ENCODE measurements at regions not wholly inside any gene's neighbourhood (a gene's known extent, or its start where the extent isn't known, plus 50 kb on each side); places are given as distances from the start of the nearest gene placed in this dataset.

GRCh38 chr11:111062420-111062819 is 183.1 kb upstream of the POU2AF2 start (continued):
- TF ChIP-seq ZNF592 (IDR thresholded peaks at IDR 0.05) (no peak), RUNX3 (IDR thresholded peaks at IDR 0.05; ENCODE audit: low read length) (no peak), MEF2B (IDR thresholded peaks at IDR 0.05; ENCODE audit: partially characterized antibody, poor library complexity, severe bottlenecking) (no peak), MTA2 (IDR thresholded peaks at IDR 0.05; ENCODE audit: low read depth) (no peak), RCOR1 (conservative IDR thresholded peaks at IDR 0.05; ENCODE audit: low read depth, low read length) (no peak)

- H3K27me3 ChIP-seq (replicated peaks in 1 of 2; ENCODE audit: control insufficient read depth in 2 of 2, insufficient read depth in 2 of 2, low read length in 1 of 2) = no peaks in the 10 kb centered on the region
- H3K9ac ChIP-seq (ENCODE audit: control insufficient read depth, insufficient read depth, low read length) = no peak overlapping the region
- in situ Hi-C loops (cut with MboI) (no loop called here), intact Hi-C loops (cut with micrococcal nuclease; ENCODE audit: unreplicated experiment) (no loop called here)
- BruUV-seq (replicated peaks) = no TSS peak
- FAIRE-seq (no peak), DNase-seq (ENCODE audit: low read depth, low spot score) (no peak), ATAC-seq (no peak)
- H3K9me3 ChIP-seq (replicated peaks; ENCODE audit: control insufficient read depth, insufficient read depth, low read length) = no peaks in the 10 kb centered on the region; the same call in 2 of the 3 replicates
- H3K27ac ChIP-seq (ENCODE audit: control insufficient read depth, insufficient read depth) = no peak overlapping the region
- H4K20me1 ChIP-seq (ENCODE audit: control insufficient read depth, insufficient read depth) = no peaks in the 10 kb centered on the region
- ChIA-PET CTCF (no interaction called here), SMC1A (ENCODE audit: uncharacterized antibody, unreplicated experiment) (no interaction called here), RAD21 (ENCODE audit: unreplicated experiment) (no interaction called here), POLR2A (no interaction called here)
- no peak overlapping the region for H3K4me3 ChIP-seq
- no peak overlapping the region for H2AFZ ChIP-seq (ENCODE audit: control insufficient read depth, low read depth, low read length)
- no peak overlapping the region for H3K4me2 ChIP-seq (ENCODE audit: control insufficient read depth, insufficient read depth)
- no peaks in the 10 kb centered on the region for H3K36me3 ChIP-seq (ENCODE audit: control insufficient read depth in 2 of 2, insufficient read depth in 2 of 2, low read length in 1 of 2)
- no peaks in the 10 kb centered on the region for H3K4me1 ChIP-seq (ENCODE audit: control insufficient read depth, insufficient read depth, low read length)
- TF ChIP-seq POLR2AphosphoS5 (IDR thresholded peaks at IDR 0.05; ENCODE audit: low read length) (no peak), WRNIP1 (IDR thresholded peaks at IDR 0.05; ENCODE audit: borderline replicate concordance, low read depth, low read length) (no peak), BCLAF1 (IDR thresholded peaks at IDR 0.05) (no peak), IRF4 (IDR thresholded peaks at IDR 0.05; ENCODE audit: low read depth, low read length) (no peak), ZBED1 (IDR thresholded peaks at IDR 0.05; ENCODE audit: borderline replicate concordance) (no peak), IRF3 (IDR thresholded peaks at IDR 0.05) (no peak), MEF2A (IDR thresholded peaks at IDR 0.05; ENCODE audit: insufficient read depth, low read depth, low read length) (no peak), SMAD1 (IDR thresholded peaks at IDR 0.05; ENCODE audit: low read depth, partially characterized antibody) (no peak), ASH2L (IDR thresholded peaks at IDR 0.05; ENCODE audit: borderline replicate concordance, low read depth) (no peak), SKIL (IDR thresholded peaks at IDR 0.05; ENCODE audit: low read depth, poor library complexity, severe bottlenecking) (no peak)
- H3K79me2 ChIP-seq (ENCODE audit: control insufficient read depth, insufficient read depth, low read length) = no peaks in the 10 kb centered on the region
Measured at GRCh38 chr11:111059726-111060125, 185.8 kb upstream of the POU2AF2 start.

Data from GM12878 (cell line).